ENCODE measurements at regions not wholly inside any gene's neighbourhood (a gene's known extent, or its start where the extent isn't known, plus 50 kb on each side); places are given as distances from the start of the nearest gene placed in this dataset.

GRCh38 chr12:91387461-91388134, 205.0 kb upstream of the DCN start:
- ATAC-seq (ENCODE audit: low FRiP score in 2 of 2) (no peak), DNase-seq (no peak)
- no peak for TF ChIP-seq POLR2AphosphoS5 (IDR thresholded peaks at IDR 0.05)
- TF ChIP-seq EP300 (IDR thresholded peaks at IDR 0.05) = no peak
- TF ChIP-seq CTCF (IDR thresholded peaks at IDR 0.05) = no peak
- TF ChIP-seq POLR2A (IDR thresholded peaks at IDR 0.05) = no peak
- no peaks in the 10 kb centered on the region for H3K36me3 ChIP-seq
- H3K4me3 ChIP-seq = no peak overlapping the region
- 70 to 75% methylated on average over 2 of the region's 2 CpGs for WGBS, 2 donors
- peaks cover 0 to 5% (median 0%) of the 10 kb centered on the region in 4 donors for H3K4me1 ChIP-seq
- no peaks in the 10 kb centered on the region for H3K27me3 ChIP-seq
- H3K27ac ChIP-seq = peak overlapping the region in 1 of 4 donors; percentile 3
- no peaks in the 10 kb centered on the region for H3K9me3 ChIP-seq

GRCh38 chr12:91384806-91385205, 202.2 kb upstream of the DCN start:
- H3K9me3 ChIP-seq = no peaks in the 10 kb centered on the region
- no peak overlapping the region for H3K27ac ChIP-seq

GRCh38 chr12:91384366-91384765, 201.7 kb upstream of the DCN start:
- DNase-seq = no peak
- H3K4me1 ChIP-seq = peaks cover 0 to 9% (median 6%) of the 10 kb centered on the region in 4 donors
- no peaks in the 10 kb centered on the region for H3K9me3 ChIP-seq
- TF ChIP-seq POLR2A (IDR thresholded peaks at IDR 0.05) (no peak), POLR2AphosphoS5 (IDR thresholded peaks at IDR 0.05) (no peak), EP300 (IDR thresholded peaks at IDR 0.05) (no peak), CTCF (IDR thresholded peaks at IDR 0.05) (no peak)
- no peaks in the 10 kb centered on the region for H3K36me3 ChIP-seq
- WGBS, 2 donors = 80 to 82% methylated on average over 1 of the region's 1 CpG
- no peak overlapping the region for H3K27ac ChIP-seq
- H3K27me3 ChIP-seq = no peaks in the 10 kb centered on the region
- no peak overlapping the region for H3K4me3 ChIP-seq
- ATAC-seq (ENCODE audit: low FRiP score in 2 of 2) = no peak

More at GRCh38 chr12:91384806-91385205, 202.2 kb upstream of the DCN start:
- H3K4me3 ChIP-seq = no peak overlapping the region
- peaks cover 0 to 9% (median 6%) of the 10 kb centered on the region in 4 donors for H3K4me1 ChIP-seq
- no peaks in the 10 kb centered on the region for H3K36me3 ChIP-seq
- TF ChIP-seq POLR2A (IDR thresholded peaks at IDR 0.05) (no peak), POLR2AphosphoS5 (IDR thresholded peaks at IDR 0.05) (no peak), CTCF (IDR thresholded peaks at IDR 0.05) (no peak), EP300 (IDR thresholded peaks at IDR 0.05) (no peak)
- no peak for ATAC-seq (ENCODE audit: low FRiP score in 2 of 2)
- H3K27me3 ChIP-seq = no peaks in the 10 kb centered on the region
- no peak for DNase-seq
- 77 to 86% methylated on average over 2 of the region's 2 CpGs for WGBS, 2 donors

- WGBS, 2 donors = 57 to 87% methylated on average over 3 of the region's 3 CpGs
- TF ChIP-seq POLR2A (IDR thresholded peaks at IDR 0.05) (no peak), POLR2AphosphoS5 (IDR thresholded peaks at IDR 0.05) (no peak), CTCF (IDR thresholded peaks at IDR 0.05) (no peak), EP300 (IDR thresholded peaks at IDR 0.05) (no peak)
- peaks cover 0 to 9% (median 6%) of the 10 kb centered on the region in 4 donors for H3K4me1 ChIP-seq
- no peak overlapping the region for H3K4me3 ChIP-seq
- DNase-seq = no peak
- no peaks in the 10 kb centered on the region for H3K27me3 ChIP-seq
- no peak for ATAC-seq (ENCODE audit: low FRiP score in 2 of 2)
- H3K27ac ChIP-seq = no peak overlapping the region
- no peaks in the 10 kb centered on the region for H3K9me3 ChIP-seq
- no peaks in the 10 kb centered on the region for H3K36me3 ChIP-seq
Observed at GRCh38 chr12:91383099-91383498, 200.5 kb upstream of the DCN start.

- 0 to 1% methylated on average over 4 of the region's 4 CpGs for WGBS, 2 donors
- Histone ChIP-seq H3K4me3 (peak overlapping the region in 3 of 4 donors; percentile 18 to 47 (median 40)), H3K4me1 (peaks cover 0 to 9% (median 6%) of the 10 kb centered on the region in 4 donors)
Observed at GRCh38 chr12:91382081-91382543, 199.5 kb upstream of the DCN start.

More at GRCh38 chr12:91382081-91382543, 199.5 kb upstream of the DCN start:
- H3K36me3 ChIP-seq = no peaks in the 10 kb centered on the region
- no peaks in the 10 kb centered on the region for H3K9me3 ChIP-seq
- peak in 1 of 2 donors; percentile 80 for DNase-seq
- ATAC-seq (ENCODE audit: low FRiP score in 2 of 2) = peak; percentile 85 to 93
- no peaks in the 10 kb centered on the region for H3K27me3 ChIP-seq
- peak overlapping the region in 2 of 4 donors; percentile 67 to 72 for H3K27ac ChIP-seq
- TF ChIP-seq POLR2A (IDR thresholded peaks at IDR 0.05) (no peak), CTCF (IDR thresholded peaks at IDR 0.05) (peak; percentile 57 to 82 (median 74))
